DMS114 treated with DMSO at 0.1 percent for 48 hours (cell line): ENCODE measurements at regions not wholly inside any gene's neighbourhood (a gene's known extent, or its start where the extent isn't known, plus 50 kb on each side); places are given as distances from the start of the nearest gene placed in this dataset.
"Not testable (repeated sequence)": the region's sequence is repeated elsewhere in the genome, so short reads cannot be mapped to it uniquely, and the experiment has no call there.

Experiments
- DNase-seq: peaks from one replicate; lab custom pipeline; 2025; ENCODE audit not compliant: unreplicated experiment; lab: John Stamatoyannopoulos, UW

GRCh38 chr6:131424475-131424874 lies 148.6 kb upstream of the ARG1 start:
- no peak for DNase-seq

GRCh38 chr6:131427434-131428058 lies 145.5 kb upstream of the ARG1 start:
- DNase-seq, result no peak

DNA sequence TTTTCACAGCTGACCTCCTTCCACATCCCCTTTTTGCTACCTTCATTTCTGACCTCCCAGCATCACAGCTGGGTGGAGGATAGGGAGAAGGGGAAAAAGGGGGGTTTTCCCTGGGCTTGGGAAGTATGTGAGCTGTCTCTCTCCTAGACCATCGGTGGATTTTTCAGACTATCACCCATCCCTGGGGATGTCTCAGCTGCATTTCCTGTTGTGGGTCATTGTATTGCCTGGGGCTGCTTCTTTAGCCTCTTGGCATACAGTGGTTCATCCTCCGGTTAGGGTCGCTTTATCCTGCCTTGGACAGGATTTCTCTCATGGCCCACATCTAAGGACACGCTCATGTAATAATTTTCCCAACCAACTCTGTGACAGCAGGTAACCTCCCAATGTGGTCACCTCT lies 142.5 kb upstream of the ARG1 start:
- DNase-seq, result no peak

DNA sequence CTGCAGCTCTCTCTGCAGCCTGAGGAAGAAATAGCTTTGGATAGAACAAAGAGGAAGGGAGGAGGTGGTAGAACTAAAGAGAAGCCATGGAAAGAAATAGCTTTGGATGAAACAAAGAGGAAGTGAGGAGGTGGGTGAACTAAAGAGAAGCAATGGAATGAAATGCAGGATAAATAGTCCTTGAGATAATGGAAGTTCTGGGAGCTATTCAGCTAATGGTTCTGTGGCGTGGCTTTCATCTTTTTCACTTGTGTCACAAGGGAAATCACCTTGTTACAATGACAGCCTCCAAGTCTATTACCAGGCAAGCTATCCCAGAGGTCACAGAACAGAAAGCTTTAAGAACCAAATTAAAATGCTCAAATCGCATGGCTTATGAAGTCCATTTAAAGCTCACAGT lies 141.3 kb upstream of the ARG1 start:
- no peak for DNase-seq

- DNase-seq, result no peak
Observed at GRCh38 chr6:131433927-131434326, 139.1 kb upstream of the ARG1 start.

GRCh38 chr6:131436358-131436757 lies 136.7 kb upstream of the ARG1 start:
- no peak for DNase-seq

DNA sequence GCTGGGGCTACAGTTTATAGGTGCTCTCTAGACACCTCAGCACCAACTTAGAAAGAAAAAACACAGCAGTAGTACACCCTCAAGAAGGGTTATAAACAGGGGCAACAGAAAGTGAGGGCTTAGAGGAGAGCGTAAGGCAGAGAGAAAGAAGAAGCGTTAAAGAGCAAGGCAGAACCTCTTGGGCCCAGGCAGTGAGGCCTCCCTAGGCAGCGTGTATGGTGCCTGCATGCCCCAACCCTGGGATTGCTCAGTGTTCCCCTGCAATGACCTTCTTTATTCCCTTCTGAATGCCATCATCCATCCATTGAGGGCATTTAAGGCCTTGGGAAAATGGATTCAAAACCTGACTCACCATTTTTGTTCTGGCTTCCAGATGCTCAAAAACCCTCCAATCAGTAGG lies 130.0 kb upstream of the ARG1 start:
- DNase-seq, result no peak

DNA sequence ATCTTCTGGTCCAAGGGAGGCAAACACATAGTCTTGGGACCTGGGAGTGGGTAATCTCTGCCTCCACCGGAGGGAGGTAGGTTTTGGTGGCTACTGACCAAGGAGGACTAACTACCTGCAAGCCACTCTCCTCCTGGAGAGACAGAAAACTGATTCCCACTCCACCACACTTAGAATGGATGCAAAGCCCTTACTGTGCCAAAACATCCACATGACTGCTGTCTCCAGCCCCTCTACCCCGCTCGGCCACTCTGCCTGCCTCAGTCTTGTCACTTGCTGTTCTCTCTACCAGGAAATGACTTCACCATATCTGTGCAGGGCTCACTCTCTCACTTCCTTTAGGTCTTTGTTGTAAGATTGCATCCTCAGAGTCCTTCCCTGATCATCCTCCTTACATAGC lies 129.5 kb upstream of the ARG1 start:
- no peak for DNase-seq

GRCh38 chr6:131445356-131445755 lies 127.7 kb upstream of the ARG1 start:
- not testable (repeated sequence) for DNase-seq

GRCh38 chr6:131450861-131451260 lies 122.2 kb upstream of the ARG1 start:
- DNase-seq, result no peak

- no peak for DNase-seq
Observed at GRCh38 chr6:131451321-131452144, 121.5 kb upstream of the ARG1 start.

- no peak for DNase-seq
Observed at GRCh38 chr6:131453803-131454202, 119.2 kb upstream of the ARG1 start.

DNA sequence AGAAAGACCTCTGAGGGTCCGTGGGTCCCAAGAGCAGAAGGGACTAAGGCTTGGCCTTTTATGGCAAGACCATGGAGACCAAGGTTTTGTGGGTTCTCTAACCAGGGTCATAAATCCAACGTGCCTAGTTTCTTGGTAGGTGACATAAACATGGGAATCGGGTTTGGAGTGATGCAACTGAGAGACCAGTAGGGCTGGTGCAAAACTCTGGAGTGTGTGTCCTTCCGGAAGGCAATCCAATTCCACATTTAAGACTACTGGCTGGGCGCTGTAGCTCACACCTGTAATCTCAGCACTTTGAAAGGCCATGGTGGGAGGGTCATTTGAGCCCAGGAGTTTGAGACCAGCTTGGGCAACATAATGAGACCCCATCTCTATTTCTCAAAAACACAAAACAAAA lies 116.5 kb upstream of the ARG1 start:
- no peak for DNase-seq

- no peak for DNase-seq
Observed at GRCh38 chr6:131459005-131459404, 114.0 kb upstream of the ARG1 start.

DNA sequence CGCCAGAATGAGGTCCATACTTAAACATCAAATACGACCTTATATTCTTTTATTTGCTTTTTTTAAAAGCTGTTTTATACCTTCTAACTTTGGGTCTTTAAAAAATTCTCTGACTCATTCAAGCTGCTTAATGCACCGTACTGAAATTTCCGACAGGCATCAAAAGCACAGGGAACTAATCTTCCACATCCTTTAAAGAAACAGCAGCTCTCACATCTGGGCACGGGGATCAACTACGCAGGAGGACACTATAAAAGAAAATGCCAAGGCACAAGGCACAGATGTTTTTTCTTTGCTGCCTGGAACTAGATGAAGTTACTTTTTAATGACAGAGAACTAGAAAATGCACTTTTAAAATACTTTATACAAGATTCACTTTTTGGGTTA lies 112.4 kb upstream of the ARG1 start:
- no peak for DNase-seq

- no peak for DNase-seq
Observed at GRCh38 chr6:131469130-131469529, 103.9 kb upstream of the ARG1 start.

DNA sequence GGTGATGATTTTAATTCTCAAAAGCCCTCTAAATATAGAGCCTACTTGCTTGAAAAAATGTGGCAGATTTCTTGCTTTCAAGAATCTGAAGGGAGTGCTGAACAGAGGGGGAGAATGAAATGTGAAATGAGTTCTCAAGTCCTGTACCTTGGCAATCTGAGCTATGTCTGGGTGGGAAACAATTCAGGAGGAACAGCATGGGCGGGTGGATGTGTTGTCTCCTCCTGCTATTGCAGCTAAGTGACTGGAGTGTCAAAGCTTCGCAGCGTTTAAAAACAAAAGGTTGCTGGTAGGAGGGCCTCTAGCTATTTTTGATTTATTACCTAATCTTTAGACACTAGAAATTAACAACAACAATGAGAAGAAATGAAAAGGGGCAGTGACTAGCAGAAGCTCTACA lies 102.5 kb upstream of the ARG1 start:
- DNase-seq, result no peak

GRCh38 chr6:131471331-131471730 lies 101.7 kb upstream of the ARG1 start:
- DNase-seq, result no peak

DNA sequence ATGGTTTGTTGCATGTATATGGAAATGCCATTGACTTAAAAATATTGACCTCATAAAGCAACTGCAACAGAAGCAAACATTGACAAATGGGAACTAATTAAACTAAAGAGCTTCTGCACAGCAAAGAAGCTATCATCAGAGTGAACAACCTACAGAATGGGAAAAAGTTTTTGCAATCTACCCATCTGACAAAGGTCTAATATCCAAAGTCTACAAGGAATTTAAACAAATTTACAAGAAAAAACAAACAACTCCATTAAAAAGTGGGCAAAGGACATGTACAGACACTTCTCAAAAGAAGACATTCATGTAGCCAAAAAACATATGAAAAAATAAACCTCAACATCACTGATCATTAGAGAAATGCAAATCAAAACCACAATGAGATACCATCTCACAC lies 99.7 kb upstream of the ARG1 start:
- not testable (repeated sequence) for DNase-seq

- no peak for DNase-seq
Observed at GRCh38 chr6:131476362-131476761, 96.7 kb upstream of the ARG1 start.

DNA sequence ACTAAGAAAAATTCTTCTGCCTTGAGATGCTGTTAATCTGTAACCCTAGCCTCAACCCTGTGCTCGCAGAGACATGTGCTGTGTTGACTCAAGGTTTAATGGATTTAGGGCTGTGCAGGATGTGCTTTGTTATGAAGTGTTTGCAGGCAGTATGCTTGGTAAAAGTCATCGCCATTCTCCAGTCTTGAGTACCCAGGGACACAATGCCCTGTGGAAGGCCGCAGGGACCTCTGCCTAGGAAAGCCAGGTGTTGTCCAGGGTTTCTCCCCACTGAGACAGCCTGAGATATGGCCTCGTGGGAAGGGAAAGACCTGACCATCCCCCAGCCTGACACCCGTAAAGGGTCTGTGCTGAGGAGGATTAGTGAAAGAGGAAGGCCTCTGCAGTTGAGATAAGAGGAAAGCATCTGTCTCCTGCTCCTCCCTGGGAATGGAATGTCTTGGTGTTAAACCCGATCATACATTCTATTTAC lies 94.2 kb upstream of the ARG1 start:
- not testable (repeated sequence) for DNase-seq

DNA sequence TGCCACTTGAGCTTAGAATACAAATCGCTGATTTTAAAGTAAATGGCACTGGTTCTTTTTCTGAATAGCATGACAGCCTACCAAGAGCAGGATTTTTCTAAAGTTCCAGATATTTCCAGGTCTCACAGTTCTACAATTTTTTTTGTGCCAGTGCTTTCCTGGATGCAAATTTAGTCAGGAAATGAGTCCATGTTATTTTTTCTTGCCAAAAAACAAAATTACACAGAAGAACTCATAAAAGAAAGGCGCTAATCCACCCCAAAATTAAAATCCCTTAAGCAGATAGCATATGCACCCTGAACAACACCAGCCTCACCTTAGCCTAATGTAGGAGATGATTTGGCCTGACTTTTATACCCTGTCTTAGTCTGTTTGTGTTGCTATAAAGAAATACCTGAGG lies 86.4 kb upstream of the ARG1 start:
- no peak for DNase-seq

- DNase-seq, result no peak
Observed at GRCh38 chr6:131488780-131489179, 84.2 kb upstream of the ARG1 start.
